GM21390 (cell line): ENCODE measurements at regions not wholly inside any gene's neighbourhood (a gene's known extent, or its start where the extent isn't known, plus 50 kb on each side); places are given as distances from the start of the nearest gene placed in this dataset.
"Not testable (repeated sequence)": the region's sequence is repeated elsewhere in the genome, so short reads cannot be mapped to it uniquely, and the experiment has no call there.

Experiments used
- ATAC-seq: cut with Tn5 transposase; IDR thresholded peaks from one replicate; pipeline ENCODE4 v1.9.1; 2021; ENCODE audit not compliant: unreplicated experiment

DNA sequence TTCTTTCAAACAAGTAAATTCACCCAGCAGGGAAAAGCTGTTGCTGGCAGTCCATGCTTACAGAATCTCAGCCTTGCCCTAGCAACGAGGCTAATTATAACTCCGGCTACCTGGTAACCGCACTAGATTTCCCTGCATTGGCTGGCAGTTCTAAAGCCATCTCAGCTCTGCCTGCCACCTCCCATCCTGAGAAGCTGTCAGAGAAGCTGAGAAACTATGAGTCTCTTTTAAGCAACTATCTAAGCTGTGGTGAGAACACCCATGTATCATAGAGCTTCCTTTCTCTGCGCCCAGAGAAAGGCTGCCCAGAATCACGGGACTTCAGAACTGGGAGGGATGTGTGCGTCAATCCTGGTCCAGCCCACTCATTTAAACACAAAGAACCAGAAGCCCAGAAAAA, 113.9 kb upstream of the NBPF26 start:
- ATAC-seq, result not testable (repeated sequence)

DNA sequence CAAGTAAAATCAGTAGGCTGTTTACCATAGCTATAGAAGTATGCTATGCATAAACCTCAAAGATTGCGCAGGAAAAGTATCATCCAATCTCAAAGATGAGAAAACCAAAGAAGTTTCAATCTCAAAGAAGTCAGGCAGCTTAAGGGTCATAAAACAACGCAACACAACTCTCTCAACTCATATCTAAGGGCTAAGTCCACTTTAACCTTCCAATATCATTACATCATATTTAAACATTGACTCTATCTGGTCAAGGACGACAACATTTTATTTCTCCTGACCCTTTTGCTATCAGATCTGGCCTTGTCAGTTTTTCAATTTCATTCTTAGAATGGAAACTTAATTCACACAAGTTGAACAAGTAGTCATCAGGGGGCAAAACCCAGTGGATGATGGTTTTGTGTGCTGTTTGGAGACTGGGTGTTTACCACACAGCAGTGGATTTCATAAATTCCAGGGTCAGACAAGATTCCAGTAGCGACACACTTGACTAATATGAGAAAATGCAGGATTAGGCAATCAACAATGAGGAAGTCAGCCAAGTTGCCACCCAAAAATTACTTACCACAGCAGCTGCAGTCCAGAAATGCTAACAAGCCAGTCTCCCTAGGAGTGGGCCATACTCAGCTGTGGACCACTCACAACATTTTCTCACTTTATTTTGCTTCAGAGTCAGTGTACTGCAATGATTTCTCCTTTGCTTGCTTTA, 108.7 kb upstream of the NBPF26 start:
- ATAC-seq, result not testable (repeated sequence)

DNA sequence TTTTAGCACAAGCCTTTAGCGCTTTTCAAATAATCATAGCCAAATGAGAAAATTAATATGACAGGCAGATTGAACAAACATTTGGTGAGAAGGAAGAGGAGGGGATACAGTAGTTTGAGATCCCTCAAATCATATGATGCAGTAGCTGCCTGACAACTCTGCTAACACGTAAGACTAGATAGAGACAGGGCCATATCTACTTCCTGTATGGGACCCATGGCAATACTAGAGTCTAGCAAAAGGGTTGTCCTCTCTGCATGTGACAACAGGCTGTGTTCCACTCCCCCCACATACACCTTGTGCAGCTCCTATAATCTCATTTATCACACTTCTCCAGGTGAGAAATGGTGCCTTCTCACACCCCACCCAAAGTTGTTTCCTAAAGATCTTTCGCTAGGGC, 106.3 kb upstream of the NBPF26 start:
- ATAC-seq, result not testable (repeated sequence)

DNA sequence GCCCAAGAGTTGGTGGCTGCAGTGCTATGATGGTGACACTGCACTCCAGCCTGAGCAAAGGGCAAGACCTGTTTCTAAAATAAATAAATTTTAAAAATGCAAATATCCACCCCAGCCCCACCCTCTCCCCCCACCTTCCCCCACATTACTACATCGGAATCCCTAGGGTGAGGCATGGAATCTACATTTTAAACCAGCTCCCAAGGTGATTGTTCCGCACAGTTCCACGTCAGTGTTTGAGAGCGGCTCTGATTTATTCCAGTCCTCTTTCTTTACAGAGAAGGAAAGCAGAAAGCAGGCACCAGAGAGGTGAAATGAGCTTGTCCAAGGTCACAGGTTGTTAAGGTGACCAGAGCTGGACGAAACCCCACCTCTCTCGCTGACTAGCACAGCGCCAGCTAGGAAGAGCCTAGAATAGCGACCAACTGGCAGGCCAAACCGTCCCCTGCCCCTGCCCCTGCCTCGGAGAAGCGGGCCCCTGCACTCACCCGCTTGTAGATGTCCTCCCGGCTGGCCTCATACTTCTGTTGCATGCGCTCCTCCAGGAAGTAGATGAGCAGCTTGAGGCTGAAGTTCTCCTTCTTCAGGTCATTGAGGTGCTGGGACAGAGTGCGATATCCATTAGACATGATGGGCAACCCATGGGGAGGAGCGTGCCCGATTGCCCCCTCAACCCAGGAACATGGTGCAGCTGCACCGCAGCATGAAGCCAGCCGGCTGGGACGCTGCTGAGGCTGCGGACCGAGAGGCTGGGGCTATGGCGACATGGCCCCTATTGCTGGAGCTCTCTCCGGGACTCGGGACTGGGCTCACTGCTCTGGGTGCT, 103.7 kb upstream of the NBPF26 start:
- not testable (repeated sequence) for ATAC-seq

DNA sequence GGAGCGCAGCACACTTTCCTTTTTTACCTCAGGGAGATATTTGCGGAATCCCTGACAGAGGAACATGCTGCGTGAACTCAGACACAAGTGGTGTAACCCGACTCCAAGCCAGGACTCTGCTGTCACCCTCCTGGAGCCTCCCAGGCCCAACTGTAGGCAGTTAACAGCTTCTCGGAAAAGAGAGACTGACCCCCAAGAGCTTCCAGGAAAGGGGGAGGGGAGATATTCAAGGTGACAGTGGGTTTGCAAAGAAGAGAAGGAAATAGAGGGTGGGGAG, 103.1 kb upstream of the NBPF26 start:
- ATAC-seq, result not testable (repeated sequence)

DNA sequence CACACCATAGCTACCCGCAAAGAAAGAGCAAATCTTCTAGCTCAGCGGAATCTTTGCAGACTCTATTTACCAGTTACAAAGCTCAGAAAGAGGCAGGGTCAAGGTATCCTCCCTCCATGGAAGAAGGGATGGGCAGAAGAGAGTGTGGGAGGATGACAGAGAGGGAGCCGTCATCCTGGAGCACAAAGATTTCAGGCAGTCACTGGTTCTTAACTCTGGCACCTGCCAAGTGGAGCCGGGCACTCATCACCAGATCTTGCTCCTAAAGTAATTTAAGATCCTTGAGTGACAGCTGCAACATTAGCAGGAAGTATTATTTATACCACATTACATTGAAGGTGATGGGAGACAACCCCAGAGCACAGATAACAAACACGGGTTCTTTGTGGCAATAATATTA, 102.5 kb upstream of the NBPF26 start:
- not testable (repeated sequence) for ATAC-seq

DNA sequence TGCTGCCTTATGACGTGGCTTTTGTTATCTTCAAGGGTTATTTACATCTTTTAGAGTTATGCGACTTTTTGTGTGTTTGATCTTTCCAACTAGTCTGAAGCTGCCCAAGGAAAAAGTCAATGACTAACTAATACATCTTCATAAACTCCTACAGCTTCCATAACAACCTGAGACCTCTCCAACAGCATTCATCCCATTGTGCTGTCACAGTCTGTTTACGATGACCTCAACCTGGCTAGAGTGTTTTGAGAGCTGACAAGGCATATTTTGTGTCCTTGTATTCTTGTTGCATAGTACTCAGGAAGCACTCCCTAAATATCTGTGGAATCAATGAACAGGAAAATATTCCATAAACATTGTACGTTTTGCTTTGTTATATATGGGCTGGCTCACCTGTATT, 100.2 kb upstream of the NBPF26 start:
- ATAC-seq, result not testable (repeated sequence)

DNA sequence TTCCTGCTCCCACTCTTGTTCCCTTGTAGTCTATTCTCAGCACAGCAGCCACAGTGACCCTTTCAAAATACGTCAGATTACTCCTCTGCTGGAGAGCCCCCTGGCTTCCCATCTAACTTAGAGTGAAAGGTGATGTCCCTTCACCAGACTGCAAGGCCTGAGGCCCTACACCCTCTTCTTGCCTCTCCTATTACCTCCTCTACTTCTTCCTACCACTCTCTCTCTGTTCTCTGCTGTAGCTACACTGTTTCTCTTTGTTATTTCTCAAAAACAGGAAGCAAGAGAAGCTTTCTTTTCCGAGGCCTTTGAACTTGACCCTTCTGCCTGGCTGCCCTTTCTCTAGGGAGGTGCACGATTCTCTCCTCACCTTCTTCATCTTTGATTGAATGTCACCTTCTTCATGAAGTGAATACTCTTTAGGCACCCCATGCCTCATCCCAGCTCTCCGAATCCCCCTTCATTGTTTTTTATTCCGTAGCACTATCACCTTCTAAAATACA, 99.1 kb upstream of the NBPF26 start:
- not testable (repeated sequence) for ATAC-seq

DNA sequence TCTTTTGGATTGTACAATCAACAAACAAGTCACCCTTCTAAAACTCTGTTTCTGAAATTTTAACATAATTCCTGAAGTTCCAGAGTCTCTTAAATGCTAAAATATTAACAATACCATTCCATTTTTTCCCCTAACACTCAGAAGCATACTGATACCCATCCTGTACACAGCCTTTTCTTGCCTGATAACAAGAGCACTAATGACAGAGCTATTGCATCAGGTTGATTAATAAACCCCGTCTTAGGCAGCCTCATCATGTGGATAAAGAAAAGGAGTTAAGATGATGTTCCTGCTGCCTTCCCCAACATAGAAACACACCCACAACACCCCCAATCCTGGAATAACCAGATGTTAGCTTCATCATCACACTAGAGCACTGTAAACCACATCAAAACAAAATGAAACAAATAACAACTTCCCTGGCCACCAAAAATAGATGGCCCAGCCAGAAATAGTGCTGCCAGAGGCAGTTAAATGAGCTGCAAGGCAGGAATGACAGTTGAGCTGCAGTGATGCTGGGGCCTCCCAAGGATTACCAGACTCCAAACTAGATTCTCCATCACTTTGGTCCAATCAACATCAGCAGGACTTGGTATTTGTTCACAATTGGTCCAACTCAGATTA, 93.8 kb upstream of the NBPF26 start:
- ATAC-seq, result not testable (repeated sequence)

DNA sequence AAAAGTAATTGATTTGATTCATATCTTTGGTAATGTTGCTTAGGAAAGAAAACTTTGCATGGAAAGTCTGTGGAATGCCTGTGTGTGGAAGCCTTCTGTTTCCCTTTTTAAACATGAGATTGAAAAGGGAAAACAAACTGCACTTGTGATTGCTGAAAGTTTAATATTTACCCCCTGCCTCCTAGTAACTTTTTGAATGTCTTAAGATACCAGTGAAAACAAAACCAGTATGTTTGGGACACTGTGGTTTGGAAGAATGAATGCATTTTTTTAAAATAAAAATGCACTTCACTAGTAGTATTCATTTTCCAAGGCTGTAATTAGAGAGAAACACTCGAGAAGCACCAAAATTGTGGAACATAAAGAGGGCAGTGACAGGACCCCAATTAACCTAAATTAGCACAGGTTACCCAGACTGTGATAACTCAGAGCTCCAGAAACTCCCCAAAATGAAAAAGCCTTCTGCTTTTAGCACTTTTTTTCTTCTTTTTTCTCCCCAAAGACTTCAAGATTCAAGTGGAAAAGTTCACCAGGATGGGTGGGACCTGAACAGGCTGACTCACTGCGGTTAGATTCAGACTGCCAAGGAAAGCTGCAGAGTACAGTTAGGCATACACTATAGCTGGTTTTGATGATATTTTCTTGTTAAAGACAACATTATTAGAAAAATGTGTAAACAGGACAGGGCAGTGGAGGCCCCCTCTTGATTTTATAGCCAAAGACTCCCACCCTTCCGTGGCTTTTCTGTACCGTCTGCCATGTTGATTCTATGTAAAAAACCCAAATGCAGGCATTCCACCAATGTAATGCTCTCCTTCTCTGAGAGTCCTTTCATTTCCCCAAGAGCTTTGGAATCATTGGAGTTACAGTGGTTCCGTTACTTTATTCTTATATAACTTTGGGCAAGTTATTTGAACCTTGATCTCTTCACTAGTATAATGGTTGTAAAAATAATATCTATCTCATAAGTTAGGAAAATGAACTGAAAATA, 88.6 kb upstream of the NBPF26 start:
- not testable (repeated sequence) for ATAC-seq

DNA sequence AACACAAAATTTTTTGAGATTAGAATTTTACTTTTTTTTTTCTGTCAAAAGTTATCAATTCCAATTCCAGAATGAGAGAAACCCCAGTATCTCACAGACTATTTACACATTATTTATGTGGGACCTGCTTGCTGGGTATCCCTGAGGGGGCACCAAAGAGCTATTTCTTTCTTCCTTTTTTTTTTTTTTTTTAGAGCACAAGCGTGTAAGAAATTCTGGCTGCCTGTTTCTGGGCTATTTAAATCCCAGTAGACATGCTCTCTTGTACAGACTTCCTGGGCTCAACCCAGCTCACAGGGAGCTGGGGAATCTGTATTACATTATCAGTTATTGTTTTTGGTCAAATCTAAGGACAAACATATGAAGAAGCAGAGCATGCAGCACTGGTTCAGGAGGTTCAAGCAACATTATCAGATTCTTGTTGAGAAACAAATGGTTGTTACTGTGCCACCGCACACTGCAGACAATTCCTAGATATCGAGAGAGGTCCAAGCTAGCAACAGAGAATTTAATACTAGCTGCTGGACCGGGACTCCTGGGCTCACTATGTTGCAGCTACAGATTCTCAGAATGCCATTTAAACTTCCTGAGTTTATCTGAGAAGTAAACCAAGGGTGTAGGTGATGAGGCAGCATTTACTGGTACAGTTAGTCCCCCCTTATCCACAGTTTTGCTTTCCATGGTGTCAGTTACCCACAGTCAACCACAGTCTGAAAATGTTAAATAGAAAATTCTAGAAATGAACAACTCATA, 83.3 kb upstream of the NBPF26 start:
- not testable (repeated sequence) for ATAC-seq

DNA sequence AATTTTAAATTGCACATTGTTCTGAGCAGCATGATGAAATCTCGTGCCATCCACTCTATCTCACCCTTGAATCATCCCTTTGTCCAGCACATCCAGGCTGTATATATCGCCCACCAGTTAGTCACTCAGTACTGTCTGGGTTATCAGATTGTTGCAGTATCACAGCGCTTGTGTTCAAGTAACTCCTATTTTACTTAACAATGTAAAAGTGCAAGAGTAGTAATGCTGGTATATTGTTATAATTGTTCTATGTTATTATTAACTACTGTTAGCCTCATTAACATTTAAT, 82.8 kb upstream of the NBPF26 start:
- ATAC-seq, result not testable (repeated sequence)

DNA sequence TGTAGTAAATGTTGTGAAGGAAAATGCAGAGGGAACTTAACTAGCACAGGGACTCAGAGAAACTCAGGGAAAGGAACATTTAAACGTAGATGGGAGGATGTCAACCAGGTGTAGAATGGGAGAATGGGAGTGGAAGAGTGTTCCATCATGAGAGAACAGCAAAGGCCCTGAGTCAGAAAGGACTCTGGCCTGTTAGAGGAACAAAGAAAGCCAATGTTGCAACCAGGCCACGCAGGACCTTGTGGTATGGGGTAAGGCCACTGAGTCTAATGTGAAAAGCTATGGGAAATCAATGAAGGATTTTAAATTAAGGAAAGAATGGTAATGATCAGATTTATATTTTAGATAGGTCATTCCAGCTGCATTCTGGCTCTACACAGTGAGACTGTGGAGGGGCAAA, 76.6 kb upstream of the NBPF26 start:
- ATAC-seq, result not testable (repeated sequence)

DNA sequence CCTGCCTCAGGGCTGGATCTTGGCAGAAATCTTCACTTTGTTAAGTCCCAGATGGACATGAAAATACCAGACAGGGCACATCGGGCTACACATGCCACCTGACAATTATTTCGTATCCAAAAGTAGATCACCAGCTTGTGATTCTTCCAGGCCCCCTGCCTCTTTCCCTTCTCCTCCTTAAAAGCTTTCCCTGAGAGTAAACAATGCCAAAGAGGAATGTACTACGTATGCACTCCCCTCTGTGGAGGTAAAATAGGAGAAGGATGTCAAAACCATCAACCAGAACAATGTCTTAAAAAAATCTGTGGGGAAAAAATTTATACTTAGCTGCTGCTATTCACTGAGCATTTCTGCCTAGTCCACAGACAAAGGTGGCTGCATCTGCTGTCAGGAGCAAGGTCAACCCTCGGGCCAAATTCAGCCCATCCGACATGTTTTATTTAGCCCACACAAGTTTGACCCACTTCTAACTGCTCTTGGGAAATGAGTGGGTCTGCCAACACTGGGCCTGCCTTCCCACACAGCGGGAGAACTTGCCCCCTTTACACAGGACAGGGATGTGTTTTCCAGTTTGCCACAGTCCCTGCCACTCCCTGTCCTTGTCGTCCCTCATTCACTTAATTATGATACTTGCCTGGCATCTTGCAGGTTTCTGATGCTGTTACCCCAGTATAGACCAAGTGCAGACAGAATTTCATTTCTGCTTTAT, 74.7 kb upstream of the NBPF26 start:
- ATAC-seq, result not testable (repeated sequence)

DNA sequence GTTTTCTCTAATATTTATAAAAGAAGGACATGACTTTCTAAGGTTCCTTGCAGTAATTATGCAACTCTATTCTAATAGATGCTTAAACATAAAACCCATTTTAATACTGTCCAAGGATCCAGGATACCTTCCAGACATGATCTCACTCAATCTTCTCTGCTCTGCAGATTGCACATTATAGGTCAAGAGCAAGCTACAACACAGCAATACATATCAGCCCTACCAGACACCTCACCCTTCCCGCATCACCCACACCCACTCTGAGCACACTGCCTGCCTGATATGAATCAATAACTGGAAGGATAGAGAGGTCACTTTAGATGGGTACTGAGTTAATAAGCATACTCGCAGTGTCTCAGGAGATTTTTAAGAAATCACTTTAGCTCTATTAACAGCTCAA, 74.0 kb upstream of the NBPF26 start:
- ATAC-seq, result not testable (repeated sequence)

DNA sequence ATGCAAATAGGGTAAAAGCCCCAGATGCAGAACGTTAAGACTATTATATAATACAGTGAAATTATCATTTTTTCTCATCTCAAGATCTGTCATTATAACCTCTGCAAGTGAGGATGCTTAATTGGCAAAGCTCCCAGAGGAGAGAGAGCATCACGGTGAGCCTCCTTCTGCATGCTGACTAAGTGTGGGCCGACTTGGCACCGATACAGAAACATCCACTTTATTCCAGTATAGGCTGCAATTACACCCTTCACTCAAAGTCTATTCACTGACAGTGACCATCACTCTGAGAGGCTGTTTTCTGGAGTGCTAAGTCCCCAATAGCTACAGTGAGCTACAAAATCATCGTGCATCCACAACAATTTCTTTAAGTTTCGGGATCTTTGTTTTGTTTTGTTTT, 69.6 kb upstream of the NBPF26 start:
- ATAC-seq, result not testable (repeated sequence)

DNA sequence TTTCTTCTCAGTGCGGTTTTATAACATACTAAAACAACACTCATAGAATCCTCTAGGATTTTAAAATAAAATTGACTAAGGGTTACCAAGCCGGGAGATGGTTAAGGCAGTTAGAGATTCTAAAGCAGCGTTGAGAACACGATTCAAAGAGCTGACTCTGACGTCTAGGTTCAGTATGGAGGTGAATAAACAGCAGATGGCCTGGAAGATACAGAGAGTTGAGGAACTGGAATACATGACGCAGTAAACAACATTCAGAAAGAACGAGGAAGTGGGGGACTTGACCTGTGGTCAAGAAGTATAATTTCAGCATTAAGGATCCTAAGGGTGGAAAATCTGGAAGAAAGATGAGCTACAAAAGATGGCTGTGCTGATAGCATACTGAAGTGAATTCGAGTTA, 68.4 kb upstream of the NBPF26 start:
- ATAC-seq, result not testable (repeated sequence)

DNA sequence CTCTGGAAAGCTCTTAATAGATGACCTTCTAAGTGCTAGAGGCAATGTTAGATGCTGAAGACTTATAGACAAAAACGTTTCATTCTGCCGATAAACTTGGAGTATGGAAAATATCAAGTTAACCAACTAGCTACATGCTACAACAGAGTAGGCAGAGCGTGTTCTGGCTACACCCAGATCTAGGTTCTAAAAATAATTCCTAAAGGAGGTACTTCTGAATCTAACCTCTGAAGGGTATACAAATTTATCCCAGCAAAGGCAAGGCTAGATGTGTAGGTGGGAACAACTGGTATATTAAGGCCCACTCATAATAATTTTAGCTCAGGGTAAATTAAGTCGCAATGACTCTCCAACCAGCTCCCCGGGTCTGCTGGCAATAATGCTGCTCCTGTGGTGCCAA, 67.6 kb upstream of the NBPF26 start:
- not testable (repeated sequence) for ATAC-seq

DNA sequence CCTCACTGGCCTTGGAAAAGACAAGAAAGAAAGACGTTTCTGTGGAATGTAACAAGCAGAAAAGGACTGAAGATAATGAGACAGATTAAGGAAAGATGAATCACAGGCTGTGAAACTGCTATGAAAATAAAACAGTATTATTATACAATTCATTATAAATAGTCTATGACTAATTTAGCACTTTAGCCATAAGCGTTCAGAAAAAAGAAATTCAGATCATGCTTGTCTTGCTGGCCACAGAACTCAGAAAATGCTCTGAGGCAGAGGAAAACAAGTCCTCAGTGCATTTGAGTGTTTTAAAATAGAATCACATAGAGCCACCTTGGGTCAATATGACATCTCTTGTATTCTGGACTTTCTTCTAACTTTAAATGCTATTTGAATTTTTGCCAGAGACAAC, 65.9 kb upstream of the NBPF26 start:
- ATAC-seq, result not testable (repeated sequence)
